SK-N-MC (cell line): ENCODE measurements at regions not wholly inside any gene's neighbourhood (a gene's known extent, or its start where the extent isn't known, plus 50 kb on each side); places are given as distances from the start of the nearest gene placed in this dataset.

Experiments used
- EZH2 ChIP-seq: fragments of 200-600 bp; sonication (generic); IDR thresholded peaks from one replicate; pipeline ENCODE4 v1.6.1; 2017; ENCODE audit warnings: antibody characterized with exemption
- POLR2AphosphoS5 ChIP-seq: IDR thresholded peaks from 2 replicates; pipeline ENCODE4 v1.6.1; 2012; ENCODE audit warnings: mild to moderate bottlenecking, low read depth, low read length, borderline replicate concordance

- TF ChIP-seq EZH2 (no peak), POLR2AphosphoS5 (no peak)
Measured at GRCh38 chr11:24134879-24135589, 361.8 kb upstream of the LUZP2 start.
